NOMO-1 (cell line): ENCODE measurements at regions not wholly inside any gene's neighbourhood (a gene's known extent, or its start where the extent isn't known, plus 50 kb on each side); places are given as distances from the start of the nearest gene placed in this dataset.

Experiments used
- DNase-seq, 2 experiments: peaks; one replicate each; lab custom pipeline; 2025; ENCODE audit not compliant: unreplicated experiment in 2 of 2; lab: John Stamatoyannopoulos, UW

DNA sequence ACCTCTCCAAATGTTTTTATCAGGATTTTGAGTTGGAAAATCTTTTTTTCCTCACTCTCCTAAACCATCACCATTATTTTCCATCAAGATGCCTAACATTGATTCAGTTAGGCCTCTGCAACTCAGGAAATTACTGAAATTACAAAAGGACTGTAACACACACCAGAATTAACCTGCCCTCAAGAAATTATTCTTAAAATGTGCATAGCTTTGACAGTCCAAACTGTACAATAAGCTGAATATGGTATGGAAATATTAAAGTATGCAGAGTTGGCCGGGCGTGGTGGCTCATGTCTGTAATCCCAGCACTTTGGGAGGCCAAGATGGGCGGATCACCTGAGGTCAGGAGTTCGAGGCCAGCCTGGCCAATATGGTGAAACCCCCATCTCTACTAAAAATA lies 50.2 kb upstream of the PHLPP1 start:
- no peak for DNase-seq
